ENCODE measurements at regions not wholly inside any gene's neighbourhood (a gene's known extent, or its start where the extent isn't known, plus 50 kb on each side); places are given as distances from the start of the nearest gene placed in this dataset.
"Not testable (repeated sequence)": the region's sequence is repeated elsewhere in the genome, so short reads cannot be mapped to it uniquely, and the experiment has no call there.

- CTCF ChIA-PET, result no interaction called here
- Mint-ChIP-seq H3K4me3 (no peak overlapping the region), H3K9me3 (ENCODE audit: low read depth) (no peaks in the 10 kb centered on the region), H3K36me3 (no peaks in the 10 kb centered on the region), H3K27me3 (peaks cover 5% of the 10 kb centered on the region), H3K4me1 (no peaks in the 10 kb centered on the region), H3K27ac (no peak overlapping the region)
- DNase-seq, result no peak
- ATAC-seq, result no peak
These were observed 59.9 kb downstream of the MINAR1 start for GRCh38 chr15:79492065-79492464.

GRCh38 chr15:79494384-79494909 lies 62.3 kb downstream of the MINAR1 start:
- Mint-ChIP-seq H3K27ac (no peak overlapping the region), H3K27me3 (peaks cover 16% of the 10 kb centered on the region)
- CTCF ChIA-PET, result no interaction called here

DNA sequence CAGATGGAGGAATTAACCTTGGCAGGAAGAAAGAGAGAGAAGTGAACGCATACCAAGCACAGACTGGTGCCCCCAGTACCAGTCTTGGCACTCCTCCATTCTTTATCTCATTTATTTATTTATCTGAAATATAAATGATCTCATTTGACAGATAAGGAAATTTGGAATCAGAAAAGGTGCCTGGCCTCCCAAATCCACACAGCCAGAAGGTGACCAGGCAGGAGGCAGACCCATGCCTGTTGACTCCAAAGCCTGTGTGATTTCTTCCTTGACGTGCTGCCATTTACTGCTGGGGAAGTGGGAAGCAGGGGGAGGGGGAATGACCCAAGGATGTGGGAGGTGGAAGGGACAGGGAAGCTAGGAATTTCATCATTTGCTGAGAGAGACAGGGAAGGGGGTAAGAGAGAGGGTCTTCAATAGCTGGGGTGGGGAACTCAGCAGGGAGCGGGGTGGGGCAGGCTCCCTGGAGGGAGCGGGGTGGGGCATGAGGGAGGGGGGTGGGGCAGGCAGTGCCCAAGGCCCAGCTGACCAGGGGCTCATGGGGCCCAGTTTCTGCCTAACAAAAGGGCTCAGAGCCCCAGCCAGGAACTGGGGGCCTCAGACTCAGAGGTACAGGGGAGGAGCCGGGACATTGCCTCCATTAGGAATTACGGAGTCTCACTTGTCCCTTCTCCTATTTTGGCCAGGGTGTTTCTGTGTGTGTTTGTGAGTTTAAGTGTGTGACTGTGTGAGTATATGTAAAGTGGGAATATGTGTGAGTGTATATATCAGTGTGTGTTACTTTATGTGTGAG lies 63.0 kb downstream of the MINAR1 start:
- DNase-seq (no peak), ATAC-seq (no peak)
- Mint-ChIP-seq H3K27ac (no peak overlapping the region), H3K27me3 (peaks cover 16% of the 10 kb centered on the region), H3K36me3 (no peaks in the 10 kb centered on the region), H3K9me3 (ENCODE audit: low read depth) (no peaks in the 10 kb centered on the region), H3K4me3 (no peak overlapping the region), H3K4me1 (no peaks in the 10 kb centered on the region)
- CTCF ChIA-PET, result no interaction called here

More at GRCh38 chr15:79494384-79494909, 62.3 kb downstream of the MINAR1 start:
- Mint-ChIP-seq H3K36me3 (no peaks in the 10 kb centered on the region), H3K4me1 (no peaks in the 10 kb centered on the region), H3K9me3 (ENCODE audit: low read depth) (no peaks in the 10 kb centered on the region), H3K4me3 (no peak overlapping the region)
- DNase-seq (no peak), ATAC-seq (no peak)

GRCh38 chr15:79495775-79496174 lies 63.6 kb downstream of the MINAR1 start:
- H3K4me1 Mint-ChIP-seq, result no peaks in the 10 kb centered on the region
- H3K27ac Mint-ChIP-seq, result no peak overlapping the region
- ATAC-seq, result no peak
- no peak overlapping the region for H3K4me3 Mint-ChIP-seq
- CTCF ChIA-PET, result no interaction called here
- H3K9me3 Mint-ChIP-seq (ENCODE audit: low read depth), result no peaks in the 10 kb centered on the region
- H3K36me3 Mint-ChIP-seq, result no peaks in the 10 kb centered on the region
- DNase-seq, result no peak
- peaks cover 19% of the 10 kb centered on the region for H3K27me3 Mint-ChIP-seq

- no peaks in the 10 kb centered on the region for H3K4me1 Mint-ChIP-seq
- DNase-seq, result no peak
- H3K27ac Mint-ChIP-seq, result no peak overlapping the region
- peaks cover 19% of the 10 kb centered on the region for H3K27me3 Mint-ChIP-seq
- CTCF ChIA-PET, result no interaction called here
- H3K36me3 Mint-ChIP-seq, result no peaks in the 10 kb centered on the region
- no peaks in the 10 kb centered on the region for H3K9me3 Mint-ChIP-seq (ENCODE audit: low read depth)
- H3K4me3 Mint-ChIP-seq, result no peak overlapping the region
- no peak for ATAC-seq
These were observed 64.7 kb downstream of the MINAR1 start for GRCh38 chr15:79496838-79497237.

DNA sequence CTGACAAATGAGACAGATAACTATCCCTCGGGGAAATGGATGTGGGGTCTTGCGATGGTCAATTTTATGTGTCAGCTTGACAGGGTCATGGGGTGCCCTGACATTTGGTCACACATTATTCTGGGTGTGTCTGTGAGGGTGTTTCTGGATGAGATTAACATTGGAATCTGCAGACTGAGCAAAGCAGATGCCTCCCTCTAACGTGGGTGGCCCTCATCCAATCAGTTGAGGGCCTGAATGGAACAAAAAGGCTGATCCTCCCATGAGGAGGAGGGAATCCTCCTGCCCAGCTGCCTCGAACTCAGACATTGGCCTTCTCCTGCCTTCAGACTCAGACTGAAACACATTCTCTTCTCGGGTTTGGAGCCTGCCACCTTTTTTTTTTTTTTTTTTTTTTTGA lies 69.0 kb downstream of the MINAR1 start:
- Mint-ChIP-seq H3K9me3 (ENCODE audit: low read depth) (no peaks in the 10 kb centered on the region), H3K4me3 (no peak overlapping the region), H3K27me3 (peaks cover 18% of the 10 kb centered on the region), H3K4me1 (no peaks in the 10 kb centered on the region), H3K36me3 (no peaks in the 10 kb centered on the region), H3K27ac (no peak overlapping the region)
- CTCF ChIA-PET, result no interaction called here
- no peak for DNase-seq
- no peak for ATAC-seq

GRCh38 chr15:79505956-79506355 lies 73.8 kb downstream of the MINAR1 start:
- no peak overlapping the region for H3K27ac Mint-ChIP-seq
- CTCF ChIA-PET, result no interaction called here

DNA sequence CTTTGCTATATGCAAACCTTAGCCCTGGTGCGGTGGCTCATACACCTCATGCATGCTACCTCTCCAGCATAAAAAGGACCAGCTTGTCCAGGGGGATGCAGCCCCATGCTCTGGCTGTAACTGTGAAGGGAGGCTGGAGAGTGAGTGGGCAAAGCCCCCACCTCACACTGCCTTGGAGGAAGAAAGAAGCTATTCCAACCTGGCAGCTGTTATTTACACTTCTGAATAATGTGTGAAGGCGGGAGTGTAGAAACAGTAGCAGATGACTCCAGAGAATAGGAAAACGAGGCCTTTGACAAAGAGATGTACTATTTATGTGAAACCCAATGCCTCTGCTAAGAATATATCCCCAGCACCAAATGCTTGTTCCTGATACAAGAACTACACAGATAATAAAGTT lies 80.7 kb downstream of the MINAR1 start:
- H3K27me3 Mint-ChIP-seq; DNase-seq; CTCF ChIA-PET; H3K36me3 Mint-ChIP-seq; H3K4me3 Mint-ChIP-seq; H3K9me3 Mint-ChIP-seq (ENCODE audit: low read depth); H3K4me1 Mint-ChIP-seq; H3K27ac Mint-ChIP-seq; ATAC-seq: not testable (repeated sequence)

More at GRCh38 chr15:79505956-79506355, 73.8 kb downstream of the MINAR1 start:
- no peaks in the 10 kb centered on the region for H3K4me1 Mint-ChIP-seq
- H3K4me3 Mint-ChIP-seq, result no peak overlapping the region
- H3K36me3 Mint-ChIP-seq, result no peaks in the 10 kb centered on the region
- ATAC-seq (no peak), DNase-seq (no peak)
- H3K27me3 Mint-ChIP-seq, result peaks cover 4% of the 10 kb centered on the region
- H3K9me3 Mint-ChIP-seq (ENCODE audit: low read depth), result no peaks in the 10 kb centered on the region

- H3K27ac Mint-ChIP-seq, result no peak overlapping the region
- no peaks in the 10 kb centered on the region for H3K36me3 Mint-ChIP-seq
- no peak overlapping the region for H3K4me3 Mint-ChIP-seq
- CTCF ChIA-PET, result no interaction called here
- no peak for ATAC-seq
- no peaks in the 10 kb centered on the region for H3K4me1 Mint-ChIP-seq
- no peak for DNase-seq
- H3K27me3 Mint-ChIP-seq, result peaks cover 7% of the 10 kb centered on the region
- H3K9me3 Mint-ChIP-seq (ENCODE audit: low read depth), result no peaks in the 10 kb centered on the region
These were observed 81.3 kb downstream of the MINAR1 start for GRCh38 chr15:79513417-79513816.

DNA sequence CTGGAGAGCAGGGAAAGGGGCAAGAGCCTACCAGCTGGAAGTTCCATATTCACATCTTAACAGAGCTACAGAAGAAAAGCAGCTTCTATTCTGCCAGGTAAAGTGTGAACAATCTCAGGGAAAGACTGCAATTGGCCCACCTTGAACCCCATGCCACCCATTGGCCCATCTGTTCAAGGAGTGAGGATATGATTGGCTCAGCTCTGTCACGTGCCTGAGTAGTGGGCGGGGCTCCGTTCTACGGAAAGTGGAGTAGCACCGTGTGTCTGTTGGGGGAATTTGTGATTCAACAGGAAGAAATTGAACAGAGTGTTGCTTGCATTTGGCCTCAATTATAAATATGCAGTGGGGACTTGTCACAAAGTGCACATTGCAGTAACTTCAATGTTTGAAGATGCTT lies 81.8 kb downstream of the MINAR1 start:
- Mint-ChIP-seq H3K9me3 (ENCODE audit: low read depth) (no peaks in the 10 kb centered on the region), H3K4me3 (no peak overlapping the region), H3K4me1 (no peaks in the 10 kb centered on the region), H3K27me3 (peaks cover 7% of the 10 kb centered on the region), H3K36me3 (no peaks in the 10 kb centered on the region), H3K27ac (no peak overlapping the region)
- CTCF ChIA-PET, result no interaction called here
- ATAC-seq, result no peak
- DNase-seq, result no peak

DNA sequence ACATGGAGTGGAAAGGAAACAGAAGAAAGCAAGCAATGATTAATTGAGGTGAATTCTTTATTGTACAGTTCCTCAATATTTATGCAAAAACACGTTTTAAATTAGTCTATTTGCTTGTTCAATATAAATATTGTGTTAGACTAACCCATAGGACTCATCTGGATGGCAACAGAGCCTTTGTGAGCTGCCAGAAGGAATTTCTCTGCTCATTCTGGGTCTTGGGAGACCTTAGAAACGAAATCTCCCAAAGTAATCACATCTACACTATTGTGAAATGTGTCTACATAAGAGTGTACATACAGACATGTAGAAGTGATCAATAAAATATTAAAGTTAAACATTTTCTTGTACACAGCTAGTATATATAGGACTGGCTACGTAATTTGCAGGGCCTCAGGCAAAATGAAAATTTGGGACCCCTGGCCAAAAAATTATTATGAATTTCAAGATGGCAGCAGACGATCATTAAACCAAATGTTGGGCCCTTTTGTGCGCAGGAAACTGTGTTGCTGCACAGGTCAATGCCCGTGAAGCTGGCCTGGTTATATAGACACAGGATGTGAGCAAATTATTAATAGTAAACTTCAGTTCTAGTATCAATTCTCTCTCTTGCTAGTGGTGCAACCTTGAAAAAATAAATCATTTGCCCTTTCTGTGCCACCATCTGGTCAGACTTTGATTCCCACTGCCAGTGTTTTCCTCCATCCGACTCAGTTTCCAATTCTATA lies 83.3 kb downstream of the MINAR1 start:
- no peak for ATAC-seq
- Mint-ChIP-seq H3K27ac (no peak overlapping the region), H3K4me1 (no peaks in the 10 kb centered on the region), H3K9me3 (ENCODE audit: low read depth) (no peaks in the 10 kb centered on the region), H3K4me3 (no peak overlapping the region), H3K27me3 (peaks cover 7% of the 10 kb centered on the region), H3K36me3 (no peaks in the 10 kb centered on the region)
- DNase-seq, result no peak
- CTCF ChIA-PET, result no interaction called here

DNA sequence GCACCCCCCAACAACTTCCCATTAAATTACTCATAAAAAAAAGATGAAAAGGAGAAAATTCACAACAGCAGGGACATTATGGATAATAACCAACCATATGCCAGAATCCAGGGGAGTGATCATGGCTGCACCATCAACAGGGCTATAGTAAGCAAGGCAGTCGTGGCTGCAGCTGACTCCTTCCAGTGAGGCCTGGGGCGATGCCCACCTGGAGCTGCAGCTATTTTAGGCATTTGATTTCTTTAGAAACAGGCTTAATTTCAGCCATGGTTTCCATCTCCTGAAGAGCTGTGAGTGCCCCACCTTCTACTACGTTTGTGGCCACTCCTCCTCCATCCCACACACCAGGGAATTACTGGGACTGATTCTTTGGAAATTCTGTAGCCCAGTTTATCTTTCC lies 84.0 kb downstream of the MINAR1 start:
- Mint-ChIP-seq H3K27ac (no peak overlapping the region), H3K27me3 (peaks cover 7% of the 10 kb centered on the region), H3K4me3 (no peak overlapping the region), H3K9me3 (ENCODE audit: low read depth) (no peaks in the 10 kb centered on the region), H3K4me1 (no peaks in the 10 kb centered on the region), H3K36me3 (no peaks in the 10 kb centered on the region)
- ATAC-seq (no peak), DNase-seq (no peak)
- CTCF ChIA-PET, result no interaction called here

DNA sequence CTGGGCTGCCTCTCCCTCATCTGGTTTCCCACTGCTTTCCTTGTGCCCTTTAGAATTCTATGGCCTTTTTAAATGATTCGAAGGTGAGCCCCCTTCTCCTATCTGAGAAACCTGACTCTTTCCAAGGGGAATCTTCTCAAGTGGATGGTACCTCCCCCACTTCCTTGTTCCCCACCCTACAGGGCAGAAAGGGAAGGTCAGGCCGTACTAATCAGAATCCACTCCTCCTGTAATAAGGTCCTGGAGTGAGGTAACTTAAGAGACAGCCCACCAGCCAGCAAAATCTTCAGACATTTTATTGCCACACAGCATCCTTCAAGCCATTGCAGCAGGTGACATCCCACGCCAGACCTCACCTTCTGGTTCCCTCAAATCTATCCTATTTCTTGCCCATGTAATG lies 84.5 kb downstream of the MINAR1 start:
- ATAC-seq (no peak), DNase-seq (peak; percentile 9)
- Mint-ChIP-seq H3K27me3 (peaks cover 7% of the 10 kb centered on the region), H3K27ac (no peak overlapping the region), H3K36me3 (no peaks in the 10 kb centered on the region), H3K4me1 (no peaks in the 10 kb centered on the region), H3K9me3 (ENCODE audit: low read depth) (no peaks in the 10 kb centered on the region), H3K4me3 (no peak overlapping the region)
- CTCF ChIA-PET, result no interaction called here

GRCh38 chr15:79519628-79520027 lies 87.5 kb downstream of the MINAR1 start:
- CTCF ChIA-PET, result no interaction called here
- ATAC-seq (no peak), DNase-seq (no peak)
- Mint-ChIP-seq H3K27me3 (peaks cover 9% of the 10 kb centered on the region), H3K36me3 (no peaks in the 10 kb centered on the region), H3K4me1 (no peaks in the 10 kb centered on the region), H3K9me3 (ENCODE audit: low read depth) (no peaks in the 10 kb centered on the region), H3K4me3 (no peak overlapping the region), H3K27ac (no peak overlapping the region)
